ENCODE measurements at regions not wholly inside any gene's neighbourhood (a gene's known extent, or its start where the extent isn't known, plus 50 kb on each side); places are given as distances from the start of the nearest gene placed in this dataset.

- TF ChIP-seq POLR2A (IDR thresholded peaks at IDR 0.05; ENCODE audit: low read length): no peak
- TF ChIP-seq GATA1 (IDR thresholded peaks at IDR 0.05; ENCODE audit: low read depth, low read length): no peak
These were observed 200.9 kb downstream of the HHIPL2 start for GRCh38 chr1:222346955-222347354.
